ENCODE measurements at regions not wholly inside any gene's neighbourhood (a gene's known extent, or its start where the extent isn't known, plus 50 kb on each side); places are given as distances from the start of the nearest gene placed in this dataset.
"Not testable (repeated sequence)": the region's sequence is repeated elsewhere in the genome, so short reads cannot be mapped to it uniquely, and the experiment has no call there.

DNA sequence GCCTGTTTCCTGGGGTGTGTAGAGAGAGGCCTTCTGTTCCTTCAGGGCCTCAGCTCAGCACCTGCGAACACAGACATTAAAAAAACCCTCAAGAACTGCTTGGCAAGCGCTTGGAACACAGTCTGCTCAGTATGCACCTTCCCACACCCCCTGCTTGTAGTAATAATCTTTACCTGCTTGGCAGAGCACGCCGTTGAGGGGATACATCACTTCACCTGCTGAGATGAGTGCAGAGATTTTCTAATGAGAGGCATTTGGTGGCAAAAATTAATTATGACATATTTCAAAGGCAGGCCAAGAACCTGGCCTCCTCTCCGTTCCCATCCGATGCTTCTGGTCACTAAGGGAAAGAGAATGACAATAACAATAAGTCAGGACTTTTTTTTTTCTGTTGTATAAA lies 93.4 kb upstream of the DPP6 start:
- DNase-seq = not testable (repeated sequence)

DNA sequence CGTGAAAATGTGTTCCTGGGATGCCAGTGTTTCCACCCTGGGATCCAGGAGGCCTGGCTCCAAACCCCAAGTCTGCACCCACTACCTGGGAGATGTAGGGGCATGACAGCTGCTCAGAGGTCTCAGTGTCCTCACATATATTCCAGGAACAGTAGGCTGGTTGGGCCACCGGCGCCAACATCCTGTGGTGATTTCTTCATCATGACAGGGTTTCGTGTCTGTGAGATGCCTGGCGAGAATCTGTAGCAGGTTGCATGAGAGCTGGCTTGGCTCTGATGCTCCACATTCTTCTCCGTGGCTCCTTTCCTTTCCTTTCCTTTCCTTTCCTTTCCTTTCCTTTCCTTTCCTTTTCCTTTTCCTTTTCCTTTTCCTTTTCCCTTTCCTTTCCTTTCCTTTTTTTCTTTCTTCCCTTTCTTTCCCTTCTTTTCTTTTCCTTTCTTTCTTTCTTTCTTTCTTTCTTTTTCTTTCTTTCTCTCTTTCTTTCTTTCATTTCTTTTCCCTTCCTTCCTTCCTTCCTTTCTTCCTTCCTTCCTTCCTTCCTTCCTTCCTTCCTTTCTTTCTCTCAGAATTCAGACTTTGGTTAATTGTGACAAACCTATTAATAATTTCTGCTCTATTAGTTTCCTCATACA lies 87.6 kb upstream of the DPP6 start:
- not testable (repeated sequence) for DNase-seq

GRCh38 chr7:153969016-153969415 lies 83.2 kb upstream of the DPP6 start:
- DNase-seq = not testable (repeated sequence)

DNA sequence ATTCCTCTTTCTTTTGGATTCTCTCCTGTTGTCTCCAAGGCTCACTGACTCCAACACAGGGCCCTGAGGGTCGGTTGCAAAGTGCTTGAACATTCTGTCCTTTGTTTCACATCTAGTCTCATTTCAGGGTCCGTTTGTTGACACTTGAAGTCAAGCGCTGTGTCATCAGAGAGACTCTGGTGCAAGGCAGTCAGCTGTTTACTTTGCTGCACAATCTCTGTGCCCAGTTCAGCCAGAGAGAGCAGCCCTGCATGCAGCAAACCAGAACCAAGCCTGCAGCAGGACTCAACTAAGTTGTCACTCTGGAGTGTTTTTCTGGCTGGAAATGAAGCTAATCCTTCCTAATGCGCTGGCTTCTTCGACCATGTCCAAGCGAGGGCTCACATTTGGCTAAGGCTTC lies 77.6 kb upstream of the DPP6 start:
- DNase-seq = not testable (repeated sequence)

GRCh38 chr7:153976745-153977144 lies 75.5 kb upstream of the DPP6 start:
- DNase-seq = not testable (repeated sequence)

DNA sequence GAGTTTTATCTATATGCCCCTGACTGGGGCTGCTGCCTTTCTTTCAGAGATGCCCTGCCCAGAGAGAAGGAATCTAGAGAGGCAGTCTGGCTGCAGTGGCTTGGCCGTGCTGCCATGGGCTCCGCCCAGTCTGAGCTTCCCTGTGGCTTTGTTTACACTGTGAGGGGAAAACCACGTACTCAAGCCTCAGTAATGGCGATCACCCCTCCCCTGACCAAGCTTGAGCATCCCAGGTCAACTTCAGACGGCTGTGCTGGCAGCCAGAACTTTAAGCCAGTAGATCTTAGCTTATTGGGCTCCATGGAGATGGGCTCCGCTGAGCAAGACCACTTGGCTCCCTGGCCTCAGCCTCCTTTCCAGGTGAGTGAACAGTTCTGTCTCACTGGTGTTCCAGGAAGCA lies 69.0 kb upstream of the DPP6 start:
- not testable (repeated sequence) for DNase-seq

DNA sequence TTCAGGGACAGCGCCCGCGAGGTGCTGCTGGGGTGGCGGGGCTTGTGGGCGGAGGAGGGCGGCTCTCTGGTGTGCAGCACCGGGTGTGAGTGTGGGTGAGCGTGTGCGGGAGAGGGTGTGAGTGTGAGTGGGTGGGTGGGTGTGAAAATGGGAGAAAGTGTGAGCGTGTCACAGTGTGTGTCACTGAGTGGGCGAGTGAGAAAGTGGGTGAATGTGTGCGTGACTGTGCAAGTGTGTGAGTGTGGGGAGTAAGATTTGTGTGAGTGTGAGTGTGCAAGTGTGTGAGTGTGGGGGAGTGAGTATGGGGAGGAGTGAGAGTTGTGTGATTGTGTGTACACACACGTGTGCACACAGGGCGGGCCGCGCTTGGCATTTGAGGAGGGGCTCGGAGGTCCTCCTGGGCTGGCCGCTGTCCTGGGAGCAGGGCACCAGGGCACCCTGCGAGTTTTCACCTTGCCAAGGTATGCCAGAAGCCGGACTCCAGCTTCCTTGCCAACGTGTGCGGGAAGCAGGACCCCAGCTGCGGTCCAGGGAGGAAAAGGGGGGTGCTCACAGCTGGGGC lies 63.1 kb upstream of the DPP6 start:
- DNase-seq = not testable (repeated sequence)

DNA sequence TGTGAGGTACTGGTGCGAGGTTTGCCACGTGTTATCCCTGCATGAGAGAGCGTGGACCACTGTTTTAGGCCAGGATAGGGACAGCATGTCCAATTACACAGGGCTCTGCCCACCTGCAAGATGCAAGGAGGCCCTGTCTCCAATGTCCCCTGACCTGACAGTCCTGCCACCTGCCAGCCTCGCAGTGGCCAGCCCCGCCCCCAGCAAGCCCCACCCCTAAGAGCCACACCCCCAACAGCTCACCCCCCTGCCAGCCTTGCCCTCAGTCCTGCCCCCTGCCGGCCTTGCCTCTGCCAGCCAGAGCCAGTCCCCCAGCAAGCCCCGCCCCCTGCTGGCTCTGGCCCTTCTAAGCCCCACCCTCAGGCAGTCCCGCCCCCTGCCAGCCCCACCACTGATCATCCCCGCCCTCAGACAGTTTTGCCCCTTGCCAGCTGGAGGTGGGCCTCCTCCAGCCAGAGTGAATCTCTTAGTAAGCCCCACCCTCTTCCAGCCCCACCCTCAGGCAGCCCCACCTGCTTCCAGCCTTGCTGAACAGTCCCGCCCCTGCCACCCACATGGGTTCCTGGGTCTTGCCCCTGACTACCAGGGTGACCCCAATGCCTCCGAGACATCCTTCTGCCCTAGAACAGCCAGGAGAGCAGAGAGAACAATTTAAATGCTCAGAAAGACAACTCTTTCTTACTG lies 62.3 kb upstream of the DPP6 start:
- DNase-seq = not testable (repeated sequence)

DNA sequence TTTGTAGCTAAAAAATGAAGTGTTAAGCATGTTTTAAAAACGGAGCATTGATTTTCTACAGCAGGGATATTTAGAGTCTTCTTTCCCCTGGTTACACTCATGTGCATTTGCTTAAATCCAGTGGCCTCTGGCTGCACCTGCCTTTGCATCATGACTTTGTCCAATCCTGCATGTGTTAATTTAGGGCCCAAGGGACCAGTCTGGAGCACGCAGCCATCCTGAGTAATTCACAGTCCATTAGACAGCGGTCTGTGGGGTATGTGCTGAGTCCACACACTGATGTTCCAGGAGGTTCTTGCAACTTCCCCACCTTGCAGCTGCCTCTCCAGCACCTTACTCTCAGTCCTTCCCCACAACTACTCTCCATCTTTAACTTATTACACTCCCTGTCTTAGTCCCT lies 60.7 kb upstream of the DPP6 start:
- not testable (repeated sequence) for DNase-seq

DNA sequence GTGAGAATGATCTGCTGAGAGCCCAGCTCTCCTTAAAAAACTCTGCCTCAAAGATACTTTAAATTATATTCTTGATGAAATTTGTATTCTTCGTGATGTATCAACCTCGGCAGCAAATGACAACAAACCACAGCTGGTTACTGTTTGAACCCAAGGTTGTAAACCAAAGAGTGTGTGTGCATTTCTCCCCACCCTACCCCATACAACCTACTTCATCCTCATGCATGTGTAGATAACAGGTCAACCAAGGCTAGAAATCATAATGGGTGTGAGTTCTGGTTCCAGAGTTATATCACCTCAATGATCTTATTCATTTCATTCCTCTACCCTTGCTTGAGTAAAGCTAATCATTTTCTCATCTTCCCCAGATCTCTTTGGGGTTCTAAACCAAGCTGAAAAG lies 58.8 kb upstream of the DPP6 start:
- not testable (repeated sequence) for DNase-seq

- DNase-seq = not testable (repeated sequence)
Measured at GRCh38 chr7:153998896-153999295, 53.3 kb upstream of the DPP6 start.
